ENCODE measurements at regions not wholly inside any gene's neighbourhood (a gene's known extent, or its start where the extent isn't known, plus 50 kb on each side); places are given as distances from the start of the nearest gene placed in this dataset.

DNA sequence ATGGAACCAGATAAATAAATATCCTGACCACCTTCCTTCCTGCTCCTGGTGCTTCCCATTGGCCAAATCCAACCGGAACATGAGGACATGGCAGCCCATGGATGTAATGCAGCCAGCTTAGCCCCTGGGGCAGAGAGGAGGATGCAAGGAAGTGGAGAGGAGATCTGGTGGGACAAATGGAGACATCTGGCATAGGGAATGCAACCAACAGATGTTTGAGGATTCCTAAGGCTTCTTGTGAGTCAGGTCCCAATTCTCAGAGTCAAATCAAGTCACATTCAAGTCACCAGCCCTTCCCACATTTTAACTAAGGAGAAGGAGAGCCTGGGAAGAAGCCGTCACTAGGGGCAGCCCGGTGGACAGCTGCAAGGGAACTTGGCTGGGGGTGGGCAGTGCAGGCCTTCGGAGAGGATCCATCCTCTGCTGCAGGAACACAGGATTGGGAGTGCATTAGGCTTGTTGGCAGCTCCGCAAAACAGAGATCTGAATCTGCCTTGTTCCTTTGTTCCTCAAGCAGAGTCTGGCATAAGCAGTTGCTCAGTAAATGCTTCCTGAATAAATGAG, 62.8 kb upstream of the HS3ST2 start:
- TF ChIP-seq POLR2A (IDR thresholded peaks at IDR 0.05) = no peak
- TF ChIP-seq, protein P1, sequence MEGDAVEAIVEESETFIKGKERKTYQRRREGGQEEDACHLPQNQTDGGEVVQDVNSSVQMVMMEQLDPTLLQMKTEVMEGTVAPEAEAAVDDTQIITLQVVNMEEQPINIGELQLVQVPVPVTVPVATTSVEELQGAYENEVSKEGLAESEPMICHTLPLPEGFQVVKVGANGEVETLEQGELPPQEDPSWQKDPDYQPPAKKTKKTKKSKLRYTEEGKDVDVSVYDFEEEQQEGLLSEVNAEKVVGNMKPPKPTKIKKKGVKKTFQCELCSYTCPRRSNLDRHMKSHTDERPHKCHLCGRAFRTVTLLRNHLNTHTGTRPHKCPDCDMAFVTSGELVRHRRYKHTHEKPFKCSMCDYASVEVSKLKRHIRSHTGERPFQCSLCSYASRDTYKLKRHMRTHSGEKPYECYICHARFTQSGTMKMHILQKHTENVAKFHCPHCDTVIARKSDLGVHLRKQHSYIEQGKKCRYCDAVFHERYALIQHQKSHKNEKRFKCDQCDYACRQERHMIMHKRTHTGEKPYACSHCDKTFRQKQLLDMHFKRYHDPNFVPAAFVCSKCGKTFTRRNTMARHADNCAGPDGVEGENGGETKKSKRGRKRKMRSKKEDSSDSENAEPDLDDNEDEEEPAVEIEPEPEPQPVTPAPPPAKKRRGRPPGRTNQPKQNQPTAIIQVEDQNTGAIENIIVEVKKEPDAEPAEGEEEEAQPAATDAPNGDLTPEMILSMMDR (IDR thresholded peaks at IDR 0.05) = no peak
